CD8-positive, alpha-beta memory T cell (primary cell): ENCODE measurements at regions not wholly inside any gene's neighbourhood (a gene's known extent, or its start where the extent isn't known, plus 50 kb on each side); places are given as distances from the start of the nearest gene placed in this dataset.

Source experiments
- CTCF ChIA-PET: fragments of 350-600 bp; sonication (Branson Sonifier 250); formaldehyde crosslinking; loops from one replicate; lab custom pipeline; 2021; ENCODE audit warnings: antibody characterized with exemption; lab: Charles Lee
- POLR2A ChIA-PET: fragments of 350-600 bp; sonication (Branson Sonifier 250); formaldehyde crosslinking; loops from one replicate; lab custom pipeline; 2021; ENCODE audit warnings: antibody characterized with exemption; lab: Charles Lee
- DNase-seq, 5 donors: peaks; one replicate each; pipeline versions ENCODE4 v3.0.0 to v3.0.0-alpha.2; 2020 to 2022; ENCODE audit warnings: mixed read lengths in 1 of 5
- H3K27ac ChIP-seq: one replicate; pipeline ENCODE4 v1.7.0; 2013; ENCODE audit warnings: low read depth, mild to moderate bottlenecking, low read length, moderate library complexity
- H3K27me3 ChIP-seq: 2 replicates; pipeline ENCODE4 v1.7.0; 2013; ENCODE audit warnings: low read length, mild to moderate bottlenecking; ENCODE audit not compliant: insufficient read depth, poor library complexity, severe bottlenecking
- H3K36me3 ChIP-seq: 2 replicates; pipeline ENCODE4 v1.7.0; 2013; ENCODE audit warnings: mild to moderate bottlenecking, low read length, moderate library complexity; ENCODE audit not compliant: insufficient read depth
- H3K4me1 ChIP-seq: 2 replicates; pipeline ENCODE4 v1.7.0; 2013; ENCODE audit warnings: mild to moderate bottlenecking, low read length, moderate library complexity; ENCODE audit not compliant: insufficient read depth
- H3K4me3 ChIP-seq: 2 replicates; pipeline ENCODE4 v1.7.0; 2013; ENCODE audit warnings: mild to moderate bottlenecking, low read length
- H3K9me3 ChIP-seq: 2 replicates; pipeline ENCODE4 v1.7.0; 2013; ENCODE audit warnings: mild to moderate bottlenecking, low read length
- H3K27ac Mint-ChIP-seq, 8 donors: one replicate each; pipeline ENCODE4 v1.8.0; 2020 to 2021; ENCODE audit warnings: mixed read lengths in 8 of 8, mild to moderate bottlenecking in 6 of 8, inconsistent platforms in 3 of 8, moderate library complexity in 3 of 8
- H3K27me3 Mint-ChIP-seq, 2 donors: one replicate each; pipeline ENCODE4 v1.8.0; 2020 to 2021; ENCODE audit warnings: mixed read lengths in 2 of 2, mild to moderate bottlenecking in 1 of 2, moderate library complexity in 1 of 2
- H3K36me3 Mint-ChIP-seq, 3 donors: one replicate each; pipeline ENCODE4 v1.8.0; 2020 to 2021; ENCODE audit warnings: mixed read lengths in 3 of 3, inconsistent platforms in 1 of 3, mild to moderate bottlenecking in 1 of 3
- H3K4me1 Mint-ChIP-seq, 3 donors: one replicate each; pipeline ENCODE4 v1.8.0; 2020 to 2021; ENCODE audit warnings: mixed read lengths in 3 of 3, inconsistent platforms in 1 of 3, mild to moderate bottlenecking in 1 of 3
- H3K4me3 Mint-ChIP-seq, 7 donors: one replicate each; pipeline ENCODE4 v1.8.0; 2020 to 2021; ENCODE audit warnings: mixed read lengths in 7 of 7, mild to moderate bottlenecking in 6 of 7, moderate library complexity in 4 of 7, inconsistent platforms in 2 of 7
- H3K9me3 Mint-ChIP-seq, 5 donors: one replicate each; pipeline ENCODE4 v1.8.0; 2020 to 2022; ENCODE audit warnings: mixed read lengths in 5 of 5, mild to moderate bottlenecking in 3 of 5, moderate library complexity in 2 of 5, inconsistent platforms in 1 of 5

DNA sequence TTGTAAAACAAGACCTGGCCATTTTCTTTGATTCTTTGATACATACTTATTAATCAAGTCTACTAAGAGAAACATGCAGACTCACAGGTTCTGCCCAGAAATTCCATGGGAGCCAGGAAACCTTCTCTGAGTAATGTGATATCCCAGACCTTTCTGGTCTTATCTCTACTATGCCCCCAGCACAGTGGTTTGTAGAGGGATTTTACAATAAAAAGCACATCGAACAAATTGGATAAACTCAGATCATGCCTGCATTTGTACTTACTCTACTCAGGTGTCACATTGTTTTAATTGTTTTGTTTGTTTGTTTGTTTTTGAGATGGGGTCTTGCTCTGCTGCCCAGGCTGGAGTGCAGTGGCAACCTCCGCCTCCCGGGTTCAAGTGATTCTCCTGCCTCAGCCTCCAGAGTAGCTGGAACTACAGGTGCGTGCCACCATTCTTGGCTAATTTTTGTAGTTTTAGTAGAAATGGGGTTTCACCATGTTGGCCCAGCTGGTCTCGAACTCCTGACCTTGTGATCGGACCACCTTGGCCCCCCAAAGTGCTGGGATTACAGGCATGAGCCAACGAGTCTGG lies 179.5 kb downstream of the ZNF608 start:
- no peaks in the 10 kb centered on the region for H3K36me3 ChIP-seq

DNA sequence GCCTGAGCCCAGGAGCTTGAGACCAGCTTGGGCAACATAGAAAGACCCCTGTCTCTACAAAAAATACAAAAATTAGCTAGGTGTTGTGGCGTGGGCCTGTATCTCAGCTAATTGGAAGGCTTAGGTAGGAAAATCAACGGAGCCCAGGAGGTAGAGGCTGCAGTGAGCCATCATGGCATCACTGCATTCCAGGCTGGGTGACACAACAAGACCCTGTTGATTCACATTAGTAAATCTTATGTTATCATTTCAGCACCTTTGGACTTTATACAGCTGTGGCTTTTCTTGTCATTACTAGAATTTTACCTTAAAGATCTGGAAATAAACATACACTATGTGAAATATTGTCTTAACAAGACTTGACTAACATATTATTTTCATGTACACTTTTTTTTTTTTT lies 185.0 kb downstream of the ZNF608 start:
- DNase-seq = no peak
- Histone ChIP-seq H3K9me3 (no peaks in the 10 kb centered on the region), H3K27ac (no peak overlapping the region), H3K4me3 (no peak overlapping the region), H3K27me3 (no peaks in the 10 kb centered on the region), H3K36me3 (no peaks in the 10 kb centered on the region), H3K4me1 (no peaks in the 10 kb centered on the region)
- ChIA-PET CTCF (no interaction called here), POLR2A (no interaction called here)
- H3K9me3 Mint-ChIP-seq = peaks cover 0 to 5% (median 4%) of the 10 kb centered on the region in 5 donors
- H3K4me3 Mint-ChIP-seq = no peak overlapping the region
- H3K4me1 Mint-ChIP-seq = no peaks in the 10 kb centered on the region
- no peak overlapping the region for H3K27ac Mint-ChIP-seq
- peaks cover 0 to 2% (median 0%) of the 10 kb centered on the region in 3 donors for H3K36me3 Mint-ChIP-seq
- no peaks in the 10 kb centered on the region for H3K27me3 Mint-ChIP-seq

More for the DNA sequence above, 179.5 kb downstream of the ZNF608 start:
- peaks cover 0 to 2% (median 0%) of the 10 kb centered on the region in 3 donors for H3K36me3 Mint-ChIP-seq
- CTCF ChIA-PET = no interaction called here
- H3K27me3 ChIP-seq = no peaks in the 10 kb centered on the region
- DNase-seq = no peak
- no peak overlapping the region for H3K27ac Mint-ChIP-seq
- H3K4me3 Mint-ChIP-seq = no peak overlapping the region
- POLR2A ChIA-PET = no interaction called here
- no peaks in the 10 kb centered on the region for H3K4me1 Mint-ChIP-seq
- H3K9me3 Mint-ChIP-seq = peaks cover 0 to 8% (median 3%) of the 10 kb centered on the region in 5 donors
- H3K4me1 ChIP-seq = no peaks in the 10 kb centered on the region
- no peaks in the 10 kb centered on the region for H3K9me3 ChIP-seq
- no peak overlapping the region for H3K27ac ChIP-seq
- no peak overlapping the region for H3K4me3 ChIP-seq
- no peaks in the 10 kb centered on the region for H3K27me3 Mint-ChIP-seq

DNA sequence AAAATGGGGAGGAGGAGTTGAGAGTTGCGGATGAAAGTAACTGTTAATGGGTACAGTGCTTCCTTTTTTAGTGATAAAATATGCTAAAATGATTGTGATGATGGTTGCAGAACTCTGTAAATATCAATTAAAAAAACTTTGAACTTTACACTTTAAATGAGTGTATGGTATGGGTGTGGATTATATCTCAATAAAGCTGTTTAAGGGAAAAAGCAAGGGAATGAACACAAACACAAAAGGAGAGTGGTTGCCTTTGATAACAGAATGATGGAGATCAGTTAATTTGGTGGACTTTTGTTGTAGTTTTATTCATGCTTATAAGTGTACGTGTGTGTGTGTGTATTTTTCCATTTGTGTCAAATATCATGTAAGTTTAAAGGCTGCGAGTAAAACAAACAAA lies 186.1 kb downstream of the ZNF608 start:
- Mint-ChIP-seq H3K4me1 (no peaks in the 10 kb centered on the region), H3K36me3 (peaks cover 0 to 2% (median 0%) of the 10 kb centered on the region in 3 donors), H3K27me3 (no peaks in the 10 kb centered on the region), H3K27ac (no peak overlapping the region), H3K9me3 (peaks cover 0 to 4% (median 4%) of the 10 kb centered on the region in 5 donors), H3K4me3 (no peak overlapping the region)
- no peaks in the 10 kb centered on the region for H3K27me3 ChIP-seq
- no peak overlapping the region for H3K4me3 ChIP-seq
- H3K9me3 ChIP-seq = no peaks in the 10 kb centered on the region
- no peak overlapping the region for H3K27ac ChIP-seq
- H3K4me1 ChIP-seq = no peaks in the 10 kb centered on the region
- no peak for DNase-seq
- ChIA-PET CTCF (no interaction called here), POLR2A (no interaction called here)
- H3K36me3 ChIP-seq = no peaks in the 10 kb centered on the region

DNA sequence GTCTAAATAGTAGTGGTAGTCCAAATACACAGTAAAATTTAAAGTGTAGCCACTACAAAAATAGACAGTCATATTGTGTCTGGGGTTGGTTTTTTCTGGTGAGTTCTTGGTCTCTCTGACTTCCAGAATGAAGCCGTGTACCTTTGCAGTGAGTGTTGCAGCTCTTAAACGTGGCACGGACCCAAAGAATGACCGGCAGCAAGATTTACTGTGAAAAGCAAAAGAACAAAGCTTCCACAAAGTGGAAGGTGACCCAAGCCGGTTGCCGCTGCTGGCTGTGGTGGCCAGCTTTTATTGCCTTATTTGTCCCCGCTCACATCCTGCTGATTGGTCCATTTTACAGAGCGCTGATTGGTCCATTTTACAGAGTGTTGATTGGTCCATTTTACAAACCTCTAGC lies 188.7 kb downstream of the ZNF608 start:
- H3K4me3 Mint-ChIP-seq = no peak overlapping the region
- H3K4me1 ChIP-seq = no peaks in the 10 kb centered on the region
- no peaks in the 10 kb centered on the region for H3K27me3 ChIP-seq
- no peaks in the 10 kb centered on the region for H3K9me3 ChIP-seq
- H3K27ac Mint-ChIP-seq = no peak overlapping the region
- peaks cover 0 to 2% (median 0%) of the 10 kb centered on the region in 3 donors for H3K36me3 Mint-ChIP-seq
- no peak overlapping the region for H3K27ac ChIP-seq
- no peak for DNase-seq
- CTCF ChIA-PET = no interaction called here
- peaks cover 0 to 15% (median 7%) of the 10 kb centered on the region in 5 donors for H3K9me3 Mint-ChIP-seq
- no peaks in the 10 kb centered on the region for H3K4me1 Mint-ChIP-seq
- POLR2A ChIA-PET = no interaction called here
- peaks cover 0 to 3% of the 10 kb centered on the region in 2 donors for H3K27me3 Mint-ChIP-seq
- H3K4me3 ChIP-seq = no peak overlapping the region
- H3K36me3 ChIP-seq = no peaks in the 10 kb centered on the region

DNA sequence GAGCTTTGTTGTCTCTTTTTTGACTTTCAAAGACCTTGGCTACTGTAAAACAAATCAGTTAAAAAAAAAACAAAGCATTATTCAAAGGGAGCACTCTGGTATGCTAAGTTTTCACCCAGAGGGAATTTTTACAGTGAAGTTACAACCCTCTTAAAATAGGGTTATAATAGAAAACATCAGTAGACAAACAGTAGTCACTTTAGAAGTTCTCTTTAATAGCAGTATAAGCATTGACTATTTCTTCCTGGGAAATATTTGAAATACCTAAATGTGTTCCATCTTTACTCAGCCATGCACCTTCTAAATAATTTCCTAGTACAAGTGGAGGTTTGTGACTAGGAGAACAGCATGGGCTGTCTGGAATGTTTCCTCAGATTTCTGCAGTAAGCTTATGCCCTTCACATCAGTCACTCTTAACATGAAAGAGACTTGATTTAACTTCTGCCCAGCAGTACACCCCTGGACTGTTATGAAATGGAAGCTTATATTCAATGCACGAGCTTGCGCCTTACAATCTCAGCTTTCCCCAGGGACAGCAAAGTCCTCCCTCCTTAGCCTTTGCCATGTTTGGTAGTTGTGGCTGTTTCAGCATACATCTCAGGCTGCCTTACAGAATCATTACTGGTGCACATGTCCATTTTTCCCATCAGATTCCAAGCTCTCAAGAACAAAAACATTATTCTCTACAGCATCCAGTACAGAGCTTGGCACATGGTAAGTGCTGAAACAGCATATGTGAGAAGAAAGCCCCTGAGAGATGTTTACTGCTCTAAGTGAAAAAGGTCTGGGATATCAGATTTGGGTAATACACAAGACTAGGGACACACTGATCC lies 191.5 kb downstream of the ZNF608 start:
- Mint-ChIP-seq H3K27me3 (peaks cover 0 to 3% of the 10 kb centered on the region in 2 donors), H3K4me1 (no peaks in the 10 kb centered on the region), H3K4me3 (no peak overlapping the region), H3K9me3 (peaks cover 0 to 15% (median 5%) of the 10 kb centered on the region in 5 donors), H3K36me3 (no peaks in the 10 kb centered on the region), H3K27ac (no peak overlapping the region)
- Histone ChIP-seq H3K27ac (no peak overlapping the region), H3K4me1 (no peaks in the 10 kb centered on the region), H3K9me3 (no peaks in the 10 kb centered on the region), H3K4me3 (no peak overlapping the region), H3K27me3 (no peaks in the 10 kb centered on the region), H3K36me3 (no peaks in the 10 kb centered on the region)
- DNase-seq = no peak
- ChIA-PET POLR2A (no interaction called here), CTCF (interaction anchor here (1.1 kb wide), 1 partner anchor 14 kb away, joined by 4 read pairs; no protein-coding TSS in a partner anchor)

DNA sequence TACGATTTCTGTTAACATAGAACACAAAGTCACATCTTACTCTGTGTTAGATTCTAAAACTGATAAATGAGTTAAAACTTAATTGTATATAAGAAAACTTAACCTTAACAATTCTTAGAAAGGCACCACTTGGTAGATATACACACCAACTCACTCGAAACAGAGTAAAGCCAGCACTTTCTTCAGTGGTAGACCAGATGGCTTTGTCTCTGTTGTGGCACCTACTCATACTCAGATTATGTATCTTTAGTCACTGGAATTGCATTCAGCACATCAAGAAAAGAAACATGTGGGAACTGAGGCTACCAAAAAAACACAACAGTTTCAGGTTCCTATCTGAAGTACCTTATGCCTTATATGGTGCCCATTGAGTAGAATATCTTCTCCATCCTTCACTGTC lies 192.5 kb downstream of the ZNF608 start:
- ChIA-PET CTCF (no interaction called here), POLR2A (no interaction called here)
- Mint-ChIP-seq H3K27me3 (peaks cover 0 to 3% of the 10 kb centered on the region in 2 donors), H3K4me3 (no peak overlapping the region), H3K9me3 (peaks cover 0 to 15% (median 5%) of the 10 kb centered on the region in 5 donors), H3K36me3 (no peaks in the 10 kb centered on the region), H3K27ac (no peak overlapping the region), H3K4me1 (no peaks in the 10 kb centered on the region)
- Histone ChIP-seq H3K27ac (no peak overlapping the region), H3K36me3 (no peaks in the 10 kb centered on the region), H3K4me1 (no peaks in the 10 kb centered on the region), H3K9me3 (no peaks in the 10 kb centered on the region), H3K4me3 (no peak overlapping the region), H3K27me3 (no peaks in the 10 kb centered on the region)
- no peak for DNase-seq

DNA sequence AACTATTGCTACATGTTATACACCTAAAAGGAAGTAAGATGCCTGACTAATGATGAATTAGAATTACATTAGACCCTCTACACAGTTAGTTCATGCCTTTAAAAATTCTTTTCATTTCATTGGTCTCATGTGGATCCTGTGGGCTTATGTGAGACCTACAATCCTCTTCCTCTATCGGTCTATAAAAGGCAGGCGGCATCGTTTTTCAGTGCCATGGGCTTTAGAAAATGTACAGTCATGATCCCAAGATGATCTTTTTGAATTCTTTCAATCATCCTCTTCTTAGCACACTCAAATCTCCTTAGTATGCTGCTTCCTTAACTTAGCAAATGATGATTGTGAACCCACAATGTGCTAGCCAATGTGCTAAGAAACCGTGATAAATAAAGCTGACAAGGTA lies 193.9 kb downstream of the ZNF608 start:
- no peaks in the 10 kb centered on the region for H3K27me3 ChIP-seq
- POLR2A ChIA-PET = no interaction called here
- Mint-ChIP-seq H3K4me3 (no peak overlapping the region), H3K4me1 (no peaks in the 10 kb centered on the region), H3K27me3 (peaks cover 0 to 3% of the 10 kb centered on the region in 2 donors), H3K9me3 (peaks cover 0 to 16% (median 5%) of the 10 kb centered on the region in 5 donors), H3K27ac (no peak overlapping the region), H3K36me3 (no peaks in the 10 kb centered on the region)
- H3K4me3 ChIP-seq = no peak overlapping the region
- no peaks in the 10 kb centered on the region for H3K36me3 ChIP-seq
- DNase-seq = no peak
- CTCF ChIA-PET = no interaction called here
- H3K4me1 ChIP-seq = no peaks in the 10 kb centered on the region
- H3K27ac ChIP-seq = no peak overlapping the region
- no peaks in the 10 kb centered on the region for H3K9me3 ChIP-seq

DNA sequence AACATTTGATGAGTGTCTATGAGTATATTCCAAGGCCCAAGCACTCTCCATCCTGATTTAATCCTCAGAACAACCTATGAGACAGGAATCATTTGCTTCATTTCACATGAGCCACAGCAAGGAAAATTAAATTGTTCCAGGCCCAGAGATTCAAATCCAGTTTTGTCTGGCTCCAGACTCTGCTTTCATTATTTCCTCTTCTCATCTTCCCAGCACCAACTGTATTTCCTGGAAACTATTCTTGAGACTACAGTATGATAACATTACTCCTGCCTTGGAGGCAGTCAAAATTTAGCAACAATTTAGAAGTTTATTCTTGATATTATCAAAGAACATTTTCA lies 194.5 kb downstream of the ZNF608 start:
- no peak for DNase-seq
- Histone ChIP-seq H3K27me3 (no peaks in the 10 kb centered on the region), H3K36me3 (no peaks in the 10 kb centered on the region), H3K4me3 (no peak overlapping the region), H3K4me1 (no peaks in the 10 kb centered on the region), H3K9me3 (no peaks in the 10 kb centered on the region), H3K27ac (no peak overlapping the region)
- ChIA-PET POLR2A (no interaction called here), CTCF (no interaction called here)
- peaks cover 0 to 3% of the 10 kb centered on the region in 2 donors for H3K27me3 Mint-ChIP-seq
- no peak overlapping the region for H3K27ac Mint-ChIP-seq
- H3K9me3 Mint-ChIP-seq = peaks cover 0 to 16% (median 5%) of the 10 kb centered on the region in 5 donors
- H3K4me1 Mint-ChIP-seq = no peaks in the 10 kb centered on the region
- no peaks in the 10 kb centered on the region for H3K36me3 Mint-ChIP-seq
- no peak overlapping the region for H3K4me3 Mint-ChIP-seq
